Glutamatergic neuron (in vitro differentiated cells): ENCODE measurements at regions not wholly inside any gene's neighbourhood (a gene's known extent, or its start where the extent isn't known, plus 50 kb on each side); places are given as distances from the start of the nearest gene placed in this dataset.
"Not testable (repeated sequence)": the region's sequence is repeated elsewhere in the genome, so short reads cannot be mapped to it uniquely, and the experiment has no call there.

Source experiments
- DNase-seq: peaks from one replicate; pipeline ENCODE4 v3.0.0; 2022
- H3K27ac Mint-ChIP-seq: one replicate; pipeline ENCODE4 v1.8.0; 2020; ENCODE audit warnings: mild to moderate bottlenecking, mixed read lengths, inconsistent platforms; ENCODE audit not compliant: unreplicated experiment
- H3K27me3 Mint-ChIP-seq: one replicate; pipeline ENCODE4 v1.8.0; 2020; ENCODE audit warnings: mild to moderate bottlenecking, moderate library complexity, mixed read lengths, inconsistent platforms; ENCODE audit not compliant: unreplicated experiment
- H3K36me3 Mint-ChIP-seq: one replicate; pipeline ENCODE4 v1.8.0; 2020; ENCODE audit warnings: mild to moderate bottlenecking, mixed read lengths, inconsistent platforms; ENCODE audit not compliant: unreplicated experiment
- H3K4me1 Mint-ChIP-seq: one replicate; pipeline ENCODE4 v1.8.0; 2020; ENCODE audit warnings: mild to moderate bottlenecking, low read depth, mixed read lengths, inconsistent platforms; ENCODE audit not compliant: unreplicated experiment
- H3K4me3 Mint-ChIP-seq: one replicate; pipeline ENCODE4 v1.8.0; 2020; ENCODE audit warnings: mild to moderate bottlenecking, mixed read lengths, inconsistent platforms; ENCODE audit not compliant: unreplicated experiment
- H3K9me3 Mint-ChIP-seq: one replicate; pipeline ENCODE4 v1.8.0; 2020; ENCODE audit warnings: mild to moderate bottlenecking, moderate library complexity, mixed read lengths, inconsistent platforms; ENCODE audit not compliant: unreplicated experiment

DNA sequence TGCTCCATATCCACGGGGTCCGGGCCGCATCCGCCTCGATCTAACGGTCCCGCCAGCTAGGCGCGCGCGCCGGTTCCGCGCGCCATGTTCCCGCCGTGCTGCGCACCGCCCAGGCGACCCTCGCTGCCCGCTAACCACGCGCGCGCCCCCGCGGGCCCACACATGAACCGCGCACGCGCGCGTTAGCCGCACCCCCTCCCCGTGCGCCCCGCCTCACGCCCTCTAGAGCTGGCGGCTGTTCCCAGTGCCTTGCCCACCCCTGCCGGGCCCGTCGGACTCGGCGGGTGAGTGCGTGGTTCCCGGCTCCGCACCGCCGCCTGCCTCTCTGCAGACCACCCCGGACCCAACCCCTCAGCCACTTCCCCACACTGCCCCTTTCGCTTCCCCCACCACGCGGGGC is 57.3 kb downstream of the TP53TG3F start:
- peak; percentile 3 for DNase-seq
- H3K36me3 Mint-ChIP-seq, H3K4me3 Mint-ChIP-seq, H3K9me3 Mint-ChIP-seq, H3K4me1 Mint-ChIP-seq, H3K27ac Mint-ChIP-seq, H3K27me3 Mint-ChIP-seq: not testable (repeated sequence)
